ENCODE measurements at regions not wholly inside any gene's neighbourhood (a gene's known extent, or its start where the extent isn't known, plus 50 kb on each side); places are given as distances from the start of the nearest gene placed in this dataset.

GRCh38 chr11:23536907-23537306 lies 676.6 kb upstream of the CCDC179 start:
- no peak for DNase-seq (ENCODE audit: insufficient read length, low spot score)
- no peak for TF ChIP-seq CTCF (IDR thresholded peaks at IDR 0.05; ENCODE audit: insufficient read depth, missing control alignments)
- FAIRE-seq: no peak

DNA sequence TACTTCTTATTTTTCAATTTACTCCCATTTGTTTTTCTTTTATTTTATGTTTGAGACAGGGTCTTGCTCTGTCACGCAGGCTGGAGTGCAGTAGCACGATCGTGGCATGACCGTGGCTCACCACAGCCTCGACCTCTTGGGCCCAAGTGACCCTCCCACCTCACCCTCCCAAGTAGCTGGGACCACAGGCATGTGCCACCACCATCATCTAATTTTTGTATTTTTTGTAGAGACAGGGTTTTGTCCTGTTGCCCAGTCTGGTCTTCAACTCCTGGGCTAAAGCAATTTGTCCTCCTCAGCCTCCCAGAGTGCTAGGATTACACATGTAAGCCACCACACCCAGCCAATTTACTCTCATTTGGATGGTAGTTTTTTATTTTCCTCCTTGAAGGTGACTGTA lies 679.3 kb upstream of the CCDC179 start:
- TF ChIP-seq CTCF (IDR thresholded peaks at IDR 0.05; ENCODE audit: insufficient read depth, missing control alignments): no peak
- no peak for FAIRE-seq
- no peak for DNase-seq (ENCODE audit: insufficient read length, low spot score)

GRCh38 chr11:23540101-23540561 lies 679.9 kb upstream of the CCDC179 start:
- DNase-seq (ENCODE audit: insufficient read length, low spot score): peak; percentile 12
- TF ChIP-seq CTCF (IDR thresholded peaks at IDR 0.05; ENCODE audit: insufficient read depth, missing control alignments): peak; percentile 79
- peak; percentile 84 for FAIRE-seq

GRCh38 chr11:23542189-23542588 lies 681.9 kb upstream of the CCDC179 start:
- no peak for TF ChIP-seq CTCF (IDR thresholded peaks at IDR 0.05; ENCODE audit: insufficient read depth, missing control alignments)
- FAIRE-seq (no peak), DNase-seq (ENCODE audit: insufficient read length, low spot score) (no peak)

DNA sequence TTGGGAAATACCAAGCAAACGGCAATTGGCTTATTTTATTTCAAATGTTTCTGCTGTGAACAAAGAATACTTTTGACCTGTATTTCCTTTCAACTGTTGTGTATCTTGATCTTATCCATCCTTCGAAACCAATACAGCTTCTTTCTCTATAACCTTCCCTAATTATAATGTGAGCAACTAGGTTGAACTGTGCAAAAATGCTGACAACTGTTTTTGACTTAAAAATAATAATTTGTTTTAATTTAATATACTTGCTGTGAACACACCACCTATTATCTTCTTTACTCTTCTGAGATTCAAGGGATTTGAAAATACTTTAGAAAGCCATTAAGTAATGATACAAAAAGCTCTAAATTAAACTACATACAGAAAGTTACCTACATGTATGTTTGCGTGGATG lies 682.5 kb upstream of the CCDC179 start:
- DNase-seq (ENCODE audit: insufficient read length, low spot score) (no peak), FAIRE-seq (no peak)
- no peak for TF ChIP-seq CTCF (IDR thresholded peaks at IDR 0.05; ENCODE audit: insufficient read depth, missing control alignments)

- no peak for TF ChIP-seq CTCF (IDR thresholded peaks at IDR 0.05; ENCODE audit: insufficient read depth, missing control alignments)
- FAIRE-seq: no peak
Observed at GRCh38 chr11:23543651-23544222, 683.5 kb upstream of the CCDC179 start.

GRCh38 chr11:23551706-23552105 lies 691.4 kb upstream of the CCDC179 start:
- no peak for TF ChIP-seq CTCF (IDR thresholded peaks at IDR 0.05; ENCODE audit: insufficient read depth, missing control alignments)
- no peak for FAIRE-seq
- DNase-seq (ENCODE audit: insufficient read length, low spot score): no peak

More at GRCh38 chr11:23543651-23544222, 683.5 kb upstream of the CCDC179 start:
- DNase-seq (ENCODE audit: insufficient read length, low spot score): no peak

All from D721Med (cell line).